H7 (cell line): ENCODE measurements at regions not wholly inside any gene's neighbourhood (a gene's known extent, or its start where the extent isn't known, plus 50 kb on each side); places are given as distances from the start of the nearest gene placed in this dataset.

Experiments
- DNase-seq: peaks from one replicate; pipeline ENCODE4 v3.0.0; 2012
- H3K27me3 ChIP-seq: 2 replicates; pipeline ENCODE4 v1.6.0; 2011; ENCODE audit warnings: mild to moderate bottlenecking, low read length; ENCODE audit not compliant: control insufficient read depth, insufficient read depth
- H3K36me3 ChIP-seq: replicated peaks from 2 replicates; pipeline ENCODE4 v1.5.1; 2011; ENCODE audit warnings: low read length; ENCODE audit not compliant: control insufficient read depth, insufficient read depth
- H3K4me3 ChIP-seq: 2 replicates; pipeline ENCODE4 v1.5.1; 2011; ENCODE audit warnings: low read depth, mild to moderate bottlenecking, control low read depth, low read length, moderate library complexity; ENCODE audit not compliant: insufficient read depth

DNA sequence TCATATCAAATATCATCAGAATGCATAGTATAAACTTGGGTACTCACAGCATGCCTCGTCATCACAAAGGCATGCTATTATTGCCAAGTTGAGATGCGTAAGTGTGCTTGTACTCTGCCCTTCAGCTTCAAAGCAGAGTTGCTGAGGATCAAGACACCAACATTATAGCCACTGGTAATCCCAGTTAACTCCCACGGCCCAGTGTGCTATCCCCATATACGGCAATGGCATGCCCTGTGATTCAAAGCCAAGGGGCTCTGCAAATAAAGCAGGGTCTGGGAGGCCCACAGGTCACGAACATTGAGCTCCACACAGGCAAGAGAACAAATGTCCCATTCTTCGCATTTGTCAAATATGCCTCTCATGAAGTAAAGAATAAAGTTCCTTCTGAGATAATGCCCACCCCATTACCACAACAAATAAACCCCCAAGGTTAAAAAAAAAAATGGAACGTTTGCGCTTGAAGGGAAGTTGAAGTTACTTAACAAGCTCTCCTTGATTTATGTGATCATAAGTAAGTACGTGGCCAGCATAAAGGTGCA lies 298.1 kb upstream of the NECTIN3 start:
- no peak for DNase-seq
- Histone ChIP-seq H3K36me3 (no peaks in the 10 kb centered on the region), H3K27me3 (no peaks in the 10 kb centered on the region), H3K4me3 (no peak overlapping the region)

DNA sequence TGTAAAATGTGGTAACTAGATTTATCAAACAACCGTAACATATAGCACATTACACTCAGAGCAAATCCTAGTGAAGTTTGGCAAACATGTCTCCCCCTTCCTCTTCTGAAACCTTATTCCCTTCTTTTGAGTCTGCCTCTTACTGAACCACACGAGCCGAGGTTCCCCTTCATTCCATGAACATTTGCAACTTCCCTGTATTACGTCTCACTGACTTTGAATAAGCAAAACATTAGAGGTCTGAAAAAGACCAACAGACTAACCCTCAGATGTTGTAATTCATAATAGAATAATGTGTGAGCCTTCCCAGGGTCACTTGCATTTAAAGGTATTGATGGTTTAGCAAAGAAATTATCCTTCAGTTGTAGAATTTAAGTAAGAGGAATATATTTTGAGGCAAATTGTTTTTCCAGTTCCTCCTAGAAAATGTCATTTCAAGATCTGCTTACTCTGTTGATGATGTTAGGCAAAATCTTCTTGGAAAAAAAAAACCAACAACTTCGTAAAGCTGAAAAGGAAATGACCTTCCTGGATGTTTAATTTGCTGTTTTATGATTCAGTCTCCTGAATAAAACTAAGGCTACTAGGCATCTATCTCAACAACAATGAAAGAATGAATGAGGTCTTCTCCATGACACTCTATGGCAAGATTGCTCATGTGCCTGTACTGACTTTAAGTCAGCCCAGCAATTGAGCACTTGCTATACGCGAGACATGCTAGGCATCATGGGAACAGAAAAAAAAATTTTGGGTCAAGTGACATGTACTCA lies 296.9 kb upstream of the NECTIN3 start:
- no peak for DNase-seq
- H3K36me3 ChIP-seq = no peaks in the 10 kb centered on the region

DNA sequence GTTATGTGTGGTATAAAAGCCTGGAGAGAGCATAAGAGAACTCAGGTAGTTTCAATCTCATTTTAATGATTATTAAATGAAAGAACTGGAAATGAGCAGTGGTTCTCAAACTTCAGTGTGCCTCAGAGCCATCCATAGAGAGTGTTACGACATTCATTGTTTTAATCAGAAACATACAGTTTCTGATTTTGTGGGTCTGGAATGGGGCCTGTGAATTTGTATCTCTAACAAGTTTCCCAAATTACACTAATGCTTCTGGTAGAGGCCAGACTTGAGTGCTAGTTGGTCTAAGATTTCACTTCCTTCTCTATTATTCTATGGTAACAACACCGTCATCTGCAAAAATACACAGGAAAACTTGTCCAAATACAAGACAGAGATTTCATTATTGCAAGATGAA lies 292.0 kb upstream of the NECTIN3 start:
- no peak overlapping the region for H3K4me3 ChIP-seq
- no peaks in the 10 kb centered on the region for H3K36me3 ChIP-seq
- no peaks in the 10 kb centered on the region for H3K27me3 ChIP-seq
- no peak for DNase-seq

More for the DNA sequence above, 296.9 kb upstream of the NECTIN3 start:
- Histone ChIP-seq H3K4me3 (no peak overlapping the region), H3K27me3 (no peaks in the 10 kb centered on the region)

DNA sequence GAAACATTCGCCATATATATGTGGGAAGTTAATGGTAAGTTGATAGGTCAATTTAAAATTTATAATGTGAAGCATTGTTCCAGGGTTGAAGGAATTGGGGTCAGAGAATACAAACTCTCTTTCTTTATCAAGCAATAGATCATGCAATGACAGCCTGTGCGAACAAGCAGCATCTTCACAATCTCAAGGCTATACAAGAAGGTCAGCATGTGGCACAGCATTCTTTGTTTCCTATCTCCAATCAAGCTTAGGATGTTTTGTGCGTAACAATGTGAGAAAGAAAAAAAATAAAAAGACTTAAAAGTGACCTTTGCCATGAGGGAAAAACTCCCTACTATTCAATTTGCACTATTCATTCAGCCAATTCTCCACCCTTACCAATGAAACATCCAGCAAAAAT lies 288.1 kb upstream of the NECTIN3 start:
- no peak overlapping the region for H3K4me3 ChIP-seq

DNA sequence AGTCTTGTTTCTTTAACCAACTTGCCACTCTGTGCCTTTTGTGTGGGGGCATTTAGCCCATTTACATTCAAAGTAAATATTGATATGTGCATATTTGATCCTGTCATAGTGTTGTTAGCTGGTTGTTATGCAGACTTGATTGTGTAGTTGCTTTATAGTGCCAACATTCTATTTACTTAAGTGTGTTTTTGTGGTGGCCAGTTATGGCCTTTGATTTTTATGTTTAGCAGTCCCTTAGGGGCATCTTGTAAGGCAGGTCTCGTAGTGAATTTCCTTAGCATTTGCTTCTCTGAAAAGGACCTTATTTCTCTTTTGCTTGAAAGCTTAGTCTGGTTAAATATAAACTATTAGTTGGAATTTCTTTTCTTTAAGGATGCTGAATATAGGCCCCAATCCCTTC lies 282.8 kb upstream of the NECTIN3 start:
- DNase-seq = no peak
- Histone ChIP-seq H3K27me3 (no peaks in the 10 kb centered on the region), H3K36me3 (no peaks in the 10 kb centered on the region), H3K4me3 (no peak overlapping the region)

More for the DNA sequence above, 288.1 kb upstream of the NECTIN3 start:
- peak; percentile 2 for DNase-seq
- Histone ChIP-seq H3K27me3 (no peaks in the 10 kb centered on the region), H3K36me3 (no peaks in the 10 kb centered on the region)

DNA sequence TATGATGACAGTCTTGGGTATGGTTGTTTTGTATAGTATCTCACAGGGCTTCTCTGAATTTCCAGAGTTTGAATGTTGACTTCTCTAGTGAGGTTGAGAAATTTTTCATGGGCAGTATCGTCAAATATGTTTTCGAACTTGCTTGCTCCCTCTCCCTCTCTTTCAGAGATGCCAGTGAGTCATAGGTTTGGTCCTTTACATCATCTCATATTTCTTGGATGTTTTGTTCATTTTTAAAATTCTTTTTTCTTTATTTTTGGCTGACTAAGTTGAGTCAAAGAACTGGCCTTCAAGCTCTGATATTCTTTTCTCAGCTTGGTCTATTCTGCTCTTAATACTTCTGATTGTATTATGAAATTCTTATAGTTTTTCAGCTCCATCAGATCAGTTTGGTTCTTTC lies 282.3 kb upstream of the NECTIN3 start:
- Histone ChIP-seq H3K27me3 (no peaks in the 10 kb centered on the region), H3K36me3 (no peaks in the 10 kb centered on the region), H3K4me3 (no peak overlapping the region)
- DNase-seq = no peak

DNA sequence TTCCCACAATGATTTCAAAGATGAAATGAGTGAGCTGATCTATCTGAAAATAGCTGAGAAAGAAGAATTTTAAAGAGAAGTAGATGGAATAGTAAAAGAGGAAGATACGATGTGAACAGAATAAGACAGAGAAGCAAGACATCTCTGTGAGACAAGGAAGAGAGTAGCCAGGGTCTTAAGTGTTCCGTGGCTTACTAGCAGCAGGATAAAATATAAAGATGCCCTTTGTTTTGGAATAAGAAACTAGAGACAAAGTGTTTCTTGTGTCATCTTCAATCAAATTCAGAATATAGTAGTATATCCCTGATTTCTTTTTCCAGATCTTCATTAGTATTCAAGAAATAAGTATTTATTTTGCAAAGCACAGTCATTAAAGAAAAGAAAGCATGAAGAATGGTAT lies 281.0 kb upstream of the NECTIN3 start:
- H3K4me3 ChIP-seq = no peak overlapping the region
- H3K27me3 ChIP-seq = no peaks in the 10 kb centered on the region
- no peaks in the 10 kb centered on the region for H3K36me3 ChIP-seq
- no peak for DNase-seq

DNA sequence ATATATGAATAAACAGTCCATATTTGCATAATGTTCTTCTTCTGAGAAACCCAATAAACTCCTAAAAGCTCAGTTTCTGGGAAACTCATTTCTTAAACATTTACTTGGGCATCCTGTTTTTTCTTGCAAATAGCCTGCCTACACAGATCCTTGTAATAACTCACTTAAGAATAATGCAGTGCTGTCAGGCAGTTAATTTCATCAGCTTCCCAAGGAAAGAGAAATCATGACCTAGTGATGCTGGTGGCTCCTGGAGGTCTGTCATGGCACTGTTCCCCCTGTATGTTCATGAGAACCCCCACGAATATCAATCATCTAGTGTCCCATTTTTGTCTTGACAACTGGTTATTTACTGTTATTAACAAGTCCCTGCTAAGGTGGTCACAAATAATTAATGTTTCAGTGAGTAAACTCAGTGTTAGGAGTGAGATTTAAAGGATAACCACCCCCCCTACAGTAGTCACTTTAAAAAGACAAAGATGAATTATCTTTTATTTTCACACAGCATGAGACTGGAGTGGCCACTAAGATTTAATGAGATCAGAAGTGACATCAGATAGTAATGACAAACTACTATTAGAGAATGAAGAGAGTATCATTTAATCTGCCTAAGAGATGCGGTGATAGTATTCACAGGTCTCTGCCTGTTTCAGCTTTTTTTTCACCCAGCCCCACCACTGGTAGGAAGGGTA lies 279.5 kb upstream of the NECTIN3 start:
- no peak for DNase-seq
- no peak overlapping the region for H3K4me3 ChIP-seq
- no peaks in the 10 kb centered on the region for H3K27me3 ChIP-seq
- H3K36me3 ChIP-seq = no peaks in the 10 kb centered on the region

DNA sequence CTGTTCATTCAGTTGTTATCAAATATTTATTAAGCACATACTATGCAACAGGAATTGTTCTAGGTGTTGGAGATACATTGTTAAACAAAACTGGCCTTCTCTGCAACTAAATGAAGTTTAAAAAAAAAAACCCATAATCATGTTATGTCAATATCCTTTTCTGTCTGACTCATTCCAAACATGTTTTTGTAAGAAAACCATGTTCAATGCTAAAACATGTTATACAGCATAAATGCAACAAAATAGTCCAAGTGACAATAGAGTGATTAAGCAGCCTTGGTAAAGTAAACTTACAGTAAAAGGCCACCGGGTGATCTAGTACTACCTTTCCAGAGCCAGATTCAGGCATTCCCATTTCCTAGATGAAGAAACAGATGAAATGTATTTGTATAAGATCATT lies 278.0 kb upstream of the NECTIN3 start:
- no peak overlapping the region for H3K4me3 ChIP-seq
- H3K27me3 ChIP-seq = no peaks in the 10 kb centered on the region
- no peak for DNase-seq
- no peaks in the 10 kb centered on the region for H3K36me3 ChIP-seq

DNA sequence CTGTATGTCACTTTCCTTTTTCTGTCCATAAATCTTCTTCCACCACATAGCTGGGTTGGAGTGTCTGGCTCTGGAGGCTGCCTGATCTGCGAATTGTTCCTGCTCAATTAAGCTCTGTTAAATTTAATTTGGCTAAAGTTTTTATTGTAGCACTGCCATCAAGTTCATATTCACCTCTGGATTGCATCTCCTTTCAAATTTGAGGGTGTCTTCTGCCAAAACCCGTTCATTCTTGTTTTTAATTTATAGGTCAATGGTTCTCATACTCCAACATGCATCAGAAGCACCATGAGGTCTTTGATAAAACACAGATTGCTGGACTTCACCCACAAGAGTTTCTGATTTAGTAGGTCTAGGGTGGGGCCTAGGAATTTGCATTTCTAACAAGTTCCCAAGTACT lies 276.5 kb upstream of the NECTIN3 start:
- Histone ChIP-seq H3K27me3 (no peaks in the 10 kb centered on the region), H3K36me3 (no peaks in the 10 kb centered on the region), H3K4me3 (no peak overlapping the region)
- no peak for DNase-seq

DNA sequence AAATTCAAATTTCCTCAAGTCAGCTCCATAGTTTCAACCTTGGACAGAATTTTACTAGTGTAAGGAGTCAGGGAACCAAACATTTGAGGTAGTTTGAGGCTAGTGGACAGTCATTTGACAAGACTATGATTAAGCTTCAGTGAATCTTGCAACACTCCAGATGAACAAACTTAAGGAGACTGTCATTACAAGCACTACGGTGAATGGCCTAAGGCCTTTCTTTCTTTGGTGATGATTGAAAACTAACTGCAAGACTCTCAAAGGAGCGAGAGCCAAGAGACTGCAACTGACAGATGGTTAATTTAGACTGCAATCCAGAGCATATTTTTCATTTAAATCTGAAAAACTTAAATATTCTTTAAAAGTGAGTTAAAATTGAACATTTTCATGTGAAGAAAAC lies 272.3 kb upstream of the NECTIN3 start:
- Histone ChIP-seq H3K4me3 (no peak overlapping the region), H3K36me3 (no peaks in the 10 kb centered on the region), H3K27me3 (no peaks in the 10 kb centered on the region)
- no peak for DNase-seq

DNA sequence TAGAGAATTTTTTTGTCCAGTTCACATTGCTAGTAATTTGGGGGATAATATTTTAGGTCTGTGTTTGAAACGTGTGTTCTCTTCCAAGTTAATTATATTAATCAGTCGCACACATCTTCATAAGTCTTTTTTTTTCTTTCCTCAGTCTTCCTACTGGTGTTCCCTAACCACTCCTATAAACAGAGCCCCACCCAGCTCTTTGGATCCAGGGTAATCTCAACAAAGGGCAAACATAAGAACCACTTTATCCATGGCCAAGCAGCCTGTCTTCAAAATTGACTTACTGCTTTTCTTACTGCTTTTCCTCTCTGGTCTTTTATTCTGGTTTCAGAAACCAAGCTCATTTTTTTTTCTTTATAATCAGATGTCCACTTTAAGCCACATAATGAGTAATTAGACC lies 266.8 kb upstream of the NECTIN3 start:
- Histone ChIP-seq H3K27me3 (no peaks in the 10 kb centered on the region), H3K4me3 (no peak overlapping the region), H3K36me3 (no peaks in the 10 kb centered on the region)
- DNase-seq = no peak

DNA sequence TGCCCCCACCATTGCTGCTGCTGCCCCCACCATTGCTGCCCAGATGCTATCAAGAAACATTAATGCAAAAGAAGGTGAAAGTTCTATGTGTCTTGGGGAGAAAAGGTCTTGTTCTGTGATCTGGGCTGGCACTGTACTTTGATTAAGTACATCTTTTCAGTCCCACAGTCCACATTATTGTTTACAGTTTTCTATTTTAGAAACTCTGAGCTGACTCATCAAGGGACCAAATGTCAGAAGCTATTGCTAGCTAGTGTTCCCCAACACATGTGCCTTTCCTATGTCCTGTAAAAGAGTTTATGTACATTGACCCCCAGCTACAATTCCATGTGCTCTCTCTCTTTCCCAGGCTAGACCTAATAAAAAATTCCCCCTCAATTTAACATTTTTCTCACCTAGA lies 264.7 kb upstream of the NECTIN3 start:
- H3K4me3 ChIP-seq = no peak overlapping the region
- H3K36me3 ChIP-seq = no peaks in the 10 kb centered on the region
- H3K27me3 ChIP-seq = no peaks in the 10 kb centered on the region
- DNase-seq = no peak

DNA sequence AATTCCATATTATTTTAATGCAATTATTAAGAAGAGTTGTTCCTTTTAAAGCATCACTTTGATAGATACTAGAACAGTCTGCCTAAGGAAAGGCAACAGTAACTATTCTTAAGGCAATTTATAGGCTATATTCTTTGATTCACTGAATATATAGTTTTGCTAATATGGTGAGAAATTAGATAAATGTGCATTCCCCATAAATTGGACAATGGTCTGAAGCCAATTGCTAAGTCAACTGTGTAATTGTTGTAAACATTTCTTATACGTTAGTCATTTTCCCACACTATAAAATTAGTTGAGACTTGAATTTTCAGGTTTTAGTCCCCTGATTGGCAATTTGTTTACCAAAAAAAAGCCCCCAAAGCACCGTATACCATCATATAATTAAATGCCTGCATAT lies 263.0 kb upstream of the NECTIN3 start:
- no peak overlapping the region for H3K4me3 ChIP-seq
- no peaks in the 10 kb centered on the region for H3K27me3 ChIP-seq
- DNase-seq = no peak
- no peaks in the 10 kb centered on the region for H3K36me3 ChIP-seq

DNA sequence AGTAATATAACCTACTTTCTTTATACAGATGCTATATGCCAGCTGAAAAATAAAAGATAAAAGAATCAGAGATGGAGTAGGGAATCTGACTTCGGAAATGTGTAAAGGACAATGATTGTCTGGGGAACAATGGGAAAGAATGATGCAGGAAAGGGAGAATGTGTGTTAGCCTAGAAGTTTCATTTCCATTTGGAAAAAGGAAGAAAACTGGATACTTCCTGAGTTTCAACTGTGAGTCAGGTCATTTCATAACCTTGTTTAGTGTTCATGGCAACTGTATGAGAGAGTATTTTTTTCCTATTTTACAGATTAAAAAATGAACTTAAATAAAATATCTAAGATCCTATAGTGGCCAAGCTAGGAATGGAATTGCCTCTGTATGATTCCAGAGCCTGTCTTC lies 261.3 kb upstream of the NECTIN3 start:
- Histone ChIP-seq H3K4me3 (no peak overlapping the region), H3K36me3 (no peaks in the 10 kb centered on the region), H3K27me3 (no peaks in the 10 kb centered on the region)
- no peak for DNase-seq
